HG03097 (cell line): ENCODE measurements at regions not wholly inside any gene's neighbourhood (a gene's known extent, or its start where the extent isn't known, plus 50 kb on each side); places are given as distances from the start of the nearest gene placed in this dataset.
"Not testable (repeated sequence)": the region's sequence is repeated elsewhere in the genome, so short reads cannot be mapped to it uniquely, and the experiment has no call there.

Experiments used
- ATAC-seq: cut with Tn5 transposase; IDR thresholded peaks from one replicate; pipeline ENCODE4 v1.9.1; 2021; ENCODE audit not compliant: unreplicated experiment, low FRiP score

- ATAC-seq = no peak
Measured at GRCh38 chr5:123720955-123721354, 209.0 kb downstream of the CSNK1G3 start.

GRCh38 chr5:123720339-123720738 is 208.4 kb downstream of the CSNK1G3 start:
- ATAC-seq = no peak

- ATAC-seq = no peak
Measured at GRCh38 chr5:123719004-123719403, 207.0 kb downstream of the CSNK1G3 start.

- no peak for ATAC-seq
Measured at GRCh38 chr5:123718238-123718637, 206.3 kb downstream of the CSNK1G3 start.

GRCh38 chr5:123717139-123717538 is 205.2 kb downstream of the CSNK1G3 start:
- no peak for ATAC-seq

- ATAC-seq = no peak
Measured at GRCh38 chr5:123710031-123710430, 198.1 kb downstream of the CSNK1G3 start.

GRCh38 chr5:123709422-123709821 is 197.4 kb downstream of the CSNK1G3 start:
- no peak for ATAC-seq

GRCh38 chr5:123708074-123708806 is 196.3 kb downstream of the CSNK1G3 start:
- no peak for ATAC-seq

- no peak for ATAC-seq
Measured at GRCh38 chr5:123706531-123706930, 194.6 kb downstream of the CSNK1G3 start.

- ATAC-seq = no peak
Measured at GRCh38 chr5:123705741-123706140, 193.8 kb downstream of the CSNK1G3 start.

GRCh38 chr5:123701511-123702200 is 189.7 kb downstream of the CSNK1G3 start:
- ATAC-seq = no peak

GRCh38 chr5:123700624-123701287 is 188.8 kb downstream of the CSNK1G3 start:
- no peak for ATAC-seq

- no peak for ATAC-seq
Measured at GRCh38 chr5:123699571-123699970, 187.6 kb downstream of the CSNK1G3 start.

GRCh38 chr5:123698937-123699336 is 187.0 kb downstream of the CSNK1G3 start:
- not testable (repeated sequence) for ATAC-seq

GRCh38 chr5:123696921-123697341 is 185.0 kb downstream of the CSNK1G3 start:
- ATAC-seq = no peak

GRCh38 chr5:123690821-123691220 is 178.8 kb downstream of the CSNK1G3 start:
- ATAC-seq = no peak

GRCh38 chr5:123681061-123681460 is 169.1 kb downstream of the CSNK1G3 start:
- no peak for ATAC-seq

GRCh38 chr5:123673107-123673506 is 161.1 kb downstream of the CSNK1G3 start:
- ATAC-seq = no peak

- no peak for ATAC-seq
Measured at GRCh38 chr5:123671711-123672456, 159.9 kb downstream of the CSNK1G3 start.

- no peak for ATAC-seq
Measured at GRCh38 chr5:123671042-123671441, 159.1 kb downstream of the CSNK1G3 start.
